ENCODE measurements at regions not wholly inside any gene's neighbourhood (a gene's known extent, or its start where the extent isn't known, plus 50 kb on each side); places are given as distances from the start of the nearest gene placed in this dataset.
"Not testable (repeated sequence)": the region's sequence is repeated elsewhere in the genome, so short reads cannot be mapped to it uniquely, and the experiment has no call there.

- ChIA-PET CTCF (no interaction called here), POLR2A (ENCODE audit: low non-redundant PET) (no interaction called here)
- TF ChIP-seq EZH2 (IDR thresholded peaks at IDR 0.05; ENCODE audit: borderline replicate concordance, low read depth, low read length, poor library complexity, severe bottlenecking) (no peak), CTCF (conservative IDR thresholded peaks at IDR 0.05; ENCODE audit: low read depth, low read length) (no peak)
- BruUV-seq (replicated peaks) = no TSS peak
- Histone ChIP-seq H3K27ac (ENCODE audit: low read depth, low read length, poor library complexity, severe bottlenecking) (no peak overlapping the region), H3K4me3 (ENCODE audit: low read depth, low read length, poor library complexity, severe bottlenecking) (no peak overlapping the region), H3K36me3 (ENCODE audit: insufficient read depth, low read length, poor library complexity, severe bottlenecking) (no peaks in the 10 kb centered on the region), H3K27me3 (replicated peaks; ENCODE audit: insufficient read depth, low read depth, low read length, poor library complexity) (no peaks in the 10 kb centered on the region), H3K4me1 (ENCODE audit: insufficient read depth, low read length, poor library complexity, severe bottlenecking) (no peaks in the 10 kb centered on the region), H3K9me3 (ENCODE audit: low read depth, low read length, poor library complexity, severe bottlenecking) (no peaks in the 10 kb centered on the region)
- DNase-seq (ENCODE audit: low spot score) = no peak
- intact Hi-C loops (cut with micrococcal nuclease; ENCODE audit: unreplicated experiment) = no loop called here
Observed at GRCh38 chr1:245067257-245067656, 87.5 kb upstream of the KIF26B start.

DNA sequence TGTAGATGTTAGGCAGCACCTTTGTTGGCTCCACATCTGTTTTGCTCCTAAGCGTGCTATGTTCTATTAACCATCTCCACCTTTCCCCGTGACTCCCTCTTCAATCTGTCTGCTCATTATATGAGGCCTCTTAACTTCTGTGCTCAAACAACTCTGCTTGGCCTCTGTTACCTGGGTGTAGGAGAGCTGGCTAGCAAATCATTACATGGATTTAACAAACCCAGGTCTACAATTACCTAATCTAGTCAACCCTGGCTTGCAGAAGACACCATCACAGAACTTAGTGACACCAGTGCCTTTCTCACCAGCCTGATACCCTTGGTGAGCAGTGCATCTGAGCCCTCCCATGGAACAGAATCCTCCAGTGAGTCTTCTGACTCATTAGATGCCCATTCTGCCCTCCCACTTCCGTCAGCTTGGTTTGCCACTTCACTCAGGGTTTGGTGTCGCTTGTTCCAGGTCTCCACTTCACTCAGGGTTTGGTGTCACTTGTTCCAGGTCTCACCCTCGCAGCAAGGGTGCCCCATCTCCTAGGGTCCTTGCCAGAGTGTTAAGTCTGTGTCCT lies 92.0 kb upstream of the KIF26B start:
- H3K36me3 ChIP-seq (ENCODE audit: insufficient read depth, low read length, poor library complexity, severe bottlenecking) = no peaks in the 10 kb centered on the region
- no peaks in the 10 kb centered on the region for H3K9me3 ChIP-seq (ENCODE audit: low read depth, low read length, poor library complexity, severe bottlenecking)
- DNase-seq (ENCODE audit: low spot score) = no peak
- POLR2A ChIA-PET (ENCODE audit: low non-redundant PET) = no interaction called here
- H3K27ac ChIP-seq (ENCODE audit: low read depth, low read length, poor library complexity, severe bottlenecking) = no peak overlapping the region
- CTCF ChIA-PET = no interaction called here
- BruUV-seq (replicated peaks) = no TSS peak
- intact Hi-C loops (cut with micrococcal nuclease; ENCODE audit: unreplicated experiment) = no loop called here
- H3K4me3 ChIP-seq (ENCODE audit: low read depth, low read length, poor library complexity, severe bottlenecking) = no peak overlapping the region
- H3K27me3 ChIP-seq (replicated peaks; ENCODE audit: insufficient read depth, low read depth, low read length, poor library complexity) = no peaks in the 10 kb centered on the region
- TF ChIP-seq CTCF (conservative IDR thresholded peaks at IDR 0.05; ENCODE audit: low read depth, low read length) = no peak
- no peak for TF ChIP-seq EZH2 (IDR thresholded peaks at IDR 0.05; ENCODE audit: borderline replicate concordance, low read depth, low read length, poor library complexity, severe bottlenecking)
- peaks cover 3% of the 10 kb centered on the region for H3K4me1 ChIP-seq (ENCODE audit: insufficient read depth, low read length, poor library complexity, severe bottlenecking)

GRCh38 chr1:245061808-245062207 lies 93.0 kb upstream of the KIF26B start:
- DNase-seq (ENCODE audit: low spot score); BruUV-seq (replicated peaks); H3K27me3 ChIP-seq (replicated peaks; ENCODE audit: insufficient read depth, low read depth, low read length, poor library complexity); intact Hi-C loops (cut with micrococcal nuclease; ENCODE audit: unreplicated experiment); POLR2A ChIA-PET (ENCODE audit: low non-redundant PET); H3K36me3 ChIP-seq (ENCODE audit: insufficient read depth, low read length, poor library complexity, severe bottlenecking); H3K4me1 ChIP-seq (ENCODE audit: insufficient read depth, low read length, poor library complexity, severe bottlenecking); H3K27ac ChIP-seq (ENCODE audit: low read depth, low read length, poor library complexity, severe bottlenecking); H3K4me3 ChIP-seq (ENCODE audit: low read depth, low read length, poor library complexity, severe bottlenecking); H3K9me3 ChIP-seq (ENCODE audit: low read depth, low read length, poor library complexity, severe bottlenecking): not testable (repeated sequence)
- CTCF ChIA-PET = interaction anchor here (0.5 kb wide), 1 partner anchor 950 kb away, joined by 3 read pairs; no protein-coding TSS in a partner anchor

DNA sequence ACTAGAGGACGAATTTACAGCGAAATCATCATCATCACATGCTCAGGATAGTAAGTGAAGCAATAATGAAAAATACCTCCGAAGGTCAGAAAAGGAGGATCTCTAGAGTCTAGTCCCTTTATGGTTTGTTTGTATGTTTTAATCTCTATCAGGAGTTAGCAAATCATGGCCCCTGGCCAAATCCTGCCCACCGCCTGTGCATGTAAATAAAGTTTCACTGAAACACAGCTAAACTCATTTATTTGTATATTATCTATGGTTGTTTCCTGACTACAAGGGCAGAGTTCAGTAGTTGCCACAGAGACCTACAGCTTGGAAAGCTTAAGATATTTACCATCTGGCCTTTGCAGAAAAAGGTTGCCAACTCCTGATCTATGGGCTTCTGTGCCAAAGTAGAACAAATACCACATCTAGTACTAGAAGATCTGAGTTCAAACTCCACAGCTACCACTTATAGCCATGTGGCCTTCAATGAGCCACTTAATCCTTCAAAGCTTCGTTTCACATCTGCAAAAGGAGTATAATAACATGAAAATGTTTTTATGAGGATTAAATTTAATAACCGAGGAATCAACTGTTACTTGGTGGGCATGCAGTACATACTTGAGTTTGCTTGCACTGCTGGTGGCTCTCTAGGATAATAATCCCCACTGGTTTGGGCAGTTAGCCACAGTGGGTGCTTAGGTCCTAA lies 94.0 kb upstream of the KIF26B start:
- Histone ChIP-seq H3K9me3 (ENCODE audit: low read depth, low read length, poor library complexity, severe bottlenecking) (no peaks in the 10 kb centered on the region), H3K27ac (ENCODE audit: low read depth, low read length, poor library complexity, severe bottlenecking) (no peak overlapping the region), H3K36me3 (ENCODE audit: insufficient read depth, low read length, poor library complexity, severe bottlenecking) (no peaks in the 10 kb centered on the region), H3K4me1 (ENCODE audit: insufficient read depth, low read length, poor library complexity, severe bottlenecking) (peaks cover 3% of the 10 kb centered on the region), H3K4me3 (ENCODE audit: low read depth, low read length, poor library complexity, severe bottlenecking) (no peak overlapping the region), H3K27me3 (replicated peaks; ENCODE audit: insufficient read depth, low read depth, low read length, poor library complexity) (no peaks in the 10 kb centered on the region)
- BruUV-seq (replicated peaks) = no TSS peak
- no peak for DNase-seq (ENCODE audit: low spot score)
- CTCF ChIA-PET = no interaction called here
- intact Hi-C loops (cut with micrococcal nuclease; ENCODE audit: unreplicated experiment) = no loop called here
- POLR2A ChIA-PET (ENCODE audit: low non-redundant PET) = no interaction called here
- TF ChIP-seq EZH2 (IDR thresholded peaks at IDR 0.05; ENCODE audit: borderline replicate concordance, low read depth, low read length, poor library complexity, severe bottlenecking) (no peak), CTCF (conservative IDR thresholded peaks at IDR 0.05; ENCODE audit: low read depth, low read length) (no peak)
